ENCODE measurements at regions not wholly inside any gene's neighbourhood (a gene's known extent, or its start where the extent isn't known, plus 50 kb on each side); places are given as distances from the start of the nearest gene placed in this dataset.

DNA sequence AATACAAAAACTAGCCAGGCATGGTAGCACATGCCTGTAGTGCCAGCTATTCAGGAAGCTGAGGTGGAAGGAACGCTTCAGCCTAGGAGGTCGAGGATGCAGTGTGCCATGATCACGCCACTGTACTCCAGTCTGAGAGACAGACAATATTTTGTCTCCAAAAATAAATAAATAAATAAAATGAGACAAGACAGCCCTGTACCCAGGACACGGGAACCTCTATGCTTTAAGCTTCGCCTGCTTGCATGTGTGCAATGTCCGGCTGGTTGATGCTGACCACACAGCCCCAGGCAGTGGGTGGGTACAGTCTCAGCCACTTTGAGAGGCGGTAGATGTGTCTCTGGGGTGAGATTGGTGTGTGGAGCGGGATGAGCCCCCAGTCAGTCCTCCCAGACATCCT, 52.0 kb upstream of the MPEG1 start:
- TF ChIP-seq, protein P1, sequence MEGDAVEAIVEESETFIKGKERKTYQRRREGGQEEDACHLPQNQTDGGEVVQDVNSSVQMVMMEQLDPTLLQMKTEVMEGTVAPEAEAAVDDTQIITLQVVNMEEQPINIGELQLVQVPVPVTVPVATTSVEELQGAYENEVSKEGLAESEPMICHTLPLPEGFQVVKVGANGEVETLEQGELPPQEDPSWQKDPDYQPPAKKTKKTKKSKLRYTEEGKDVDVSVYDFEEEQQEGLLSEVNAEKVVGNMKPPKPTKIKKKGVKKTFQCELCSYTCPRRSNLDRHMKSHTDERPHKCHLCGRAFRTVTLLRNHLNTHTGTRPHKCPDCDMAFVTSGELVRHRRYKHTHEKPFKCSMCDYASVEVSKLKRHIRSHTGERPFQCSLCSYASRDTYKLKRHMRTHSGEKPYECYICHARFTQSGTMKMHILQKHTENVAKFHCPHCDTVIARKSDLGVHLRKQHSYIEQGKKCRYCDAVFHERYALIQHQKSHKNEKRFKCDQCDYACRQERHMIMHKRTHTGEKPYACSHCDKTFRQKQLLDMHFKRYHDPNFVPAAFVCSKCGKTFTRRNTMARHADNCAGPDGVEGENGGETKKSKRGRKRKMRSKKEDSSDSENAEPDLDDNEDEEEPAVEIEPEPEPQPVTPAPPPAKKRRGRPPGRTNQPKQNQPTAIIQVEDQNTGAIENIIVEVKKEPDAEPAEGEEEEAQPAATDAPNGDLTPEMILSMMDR (conservative IDR thresholded peaks at IDR 0.05; ENCODE audit: low read length), result no peak
- TF ChIP-seq EZH2phosphoT487 (IDR thresholded peaks at IDR 0.05; ENCODE audit: borderline replicate concordance, low read depth, low read length), result no peak

Data from OCI-LY7 (cell line).